Endothelial cell of umbilical vein (primary cell): ENCODE measurements at regions not wholly inside any gene's neighbourhood (a gene's known extent, or its start where the extent isn't known, plus 50 kb on each side); places are given as distances from the start of the nearest gene placed in this dataset.

ENCODE experiments used
- BruUV-seq: library from RNA; stranded (reverse); fragments of 400-500 nt; replicated peaks from 2 replicates; lab custom pipeline; 2021; lab: Mats Ljungman, UMichigan
- CTCF ChIA-PET: fragments of 300-600, 350-600 bp; sonication (Branson Sonifier 250); formaldehyde crosslinking; loops from one replicate; lab custom pipeline; 2021; ENCODE audit warnings: antibody characterized with exemption, inconsistent platforms; lab: Charles Lee
- POLR2A ChIA-PET: fragments of 300-600, 350-600 bp; sonication (Branson Sonifier 250); formaldehyde crosslinking; loops from one replicate; lab custom pipeline; 2021; ENCODE audit warnings: antibody characterized with exemption, inconsistent platforms; lab: Charles Lee
- DNase-seq: peaks from one replicate; pipeline ENCODE4 v3.0.0-alpha.2; 2011; ENCODE audit warnings: low read depth, low spot score
- FAIRE-seq: peaks from 2 replicates; lab custom pipeline; 2011; peaks lifted over from hg19 to GRCh38; lab: Jason Lieb, UNC
- H2AFZ ChIP-seq: 2 replicates; pipeline ENCODE4 v1.6.0; 2012; ENCODE audit warnings: low read depth, low read length, control low read depth, inconsistent platforms
- H3K27ac ChIP-seq: 2 replicates; pipeline ENCODE4 v1.5.1; 2011; ENCODE audit warnings: low read depth, mild to moderate bottlenecking, control low read depth, low read length, moderate library complexity; ENCODE audit not compliant: insufficient read depth
- H3K27me3 ChIP-seq, 2 experiments: 2 replicates each; pipeline versions ENCODE4 v1.6.0 to v1.6.1; 2011; ENCODE audit warnings: low read length in 2 of 2, mixed read lengths in 1 of 2; ENCODE audit not compliant: control insufficient read depth in 2 of 2, insufficient read depth in 2 of 2
- H3K36me3 ChIP-seq, 2 experiments: 2 replicates in 1 of 2; 3 replicates in 1 of 2; pipeline ENCODE4 v1.5.1; 2011; ENCODE audit warnings: low read length in 2 of 2, mild to moderate bottlenecking in 1 of 2, moderate library complexity in 1 of 2; ENCODE audit not compliant: control insufficient read depth in 2 of 2, insufficient read depth in 2 of 2; ENCODE audit errors: extremely low read depth in 1 of 2
- H3K4me1 ChIP-seq: 3 replicates; pipeline ENCODE4 v1.5.1; 2011; ENCODE audit warnings: mild to moderate bottlenecking, low read length; ENCODE audit not compliant: control insufficient read depth, insufficient read depth; ENCODE audit errors: extremely low read depth
- H3K4me2 ChIP-seq: 2 replicates; pipeline ENCODE4 v1.6.1; 2011; ENCODE audit warnings: low read length, control low read depth, mixed read lengths; ENCODE audit not compliant: insufficient read depth
- H3K4me3 ChIP-seq, 3 experiments: fragments of 200-600 bp in 1 of 3; sonication (generic), shearing (Covaris generic) in 1 of 3; replicated peaks in 1 of 3; 2 replicates each; pipeline ENCODE4 v1.5.1; 2011 to 2016; ENCODE audit warnings: control low read depth in 3 of 3, low read length in 3 of 3, mild to moderate bottlenecking in 2 of 3, inconsistent platforms in 1 of 3, low read depth in 1 of 3, moderate library complexity in 1 of 3; ENCODE audit not compliant: insufficient read depth in 1 of 3
- H3K79me2 ChIP-seq: 2 replicates; pipeline ENCODE4 v1.6.0; 2012; ENCODE audit warnings: low read length, inconsistent platforms; ENCODE audit not compliant: control insufficient read depth, insufficient read depth
- H3K9ac ChIP-seq: replicated peaks from 2 replicates; pipeline ENCODE3; 2011; ENCODE audit warnings: low read length, control low read depth; ENCODE audit not compliant: insufficient read depth; ENCODE audit errors: extremely low read depth
- H3K9me1 ChIP-seq: replicated peaks from 3 replicates; pipeline ENCODE4 v1.6.0; 2011; ENCODE audit warnings: mild to moderate bottlenecking, low read length; ENCODE audit not compliant: control insufficient read depth, insufficient read depth; ENCODE audit errors: extremely low read depth
- H3K9me3 ChIP-seq: replicated peaks from 2 replicates; pipeline ENCODE4 v1.5.1; 2012; ENCODE audit warnings: low read length, inconsistent platforms; ENCODE audit not compliant: control insufficient read depth, insufficient read depth
- H4K20me1 ChIP-seq: replicated peaks from 2 replicates; pipeline ENCODE3; 2011; ENCODE audit warnings: mild to moderate bottlenecking, low read length; ENCODE audit not compliant: control insufficient read depth, insufficient read depth; ENCODE audit errors: extremely low read depth
- CTCF ChIP-seq, 2 donors: IDR thresholded peaks; 1 replicate in 1 of 2; 2 replicates in 1 of 2; pipeline ENCODE4 v1.5.1; 2011; ENCODE audit warnings: low read length in 2 of 2, mild to moderate bottlenecking in 2 of 2, moderate library complexity in 2 of 2, control low read depth in 1 of 2, inconsistent platforms in 1 of 2, low read depth in 1 of 2; ENCODE audit not compliant: insufficient read depth in 1 of 2; ENCODE audit errors: extremely low read depth in 1 of 2
- EZH2 ChIP-seq: IDR thresholded peaks from 2 replicates; pipeline ENCODE4 v1.6.1; 2012; ENCODE audit warnings: borderline replicate concordance, low read depth, mild to moderate bottlenecking, moderate library complexity, low read length, inconsistent platforms; ENCODE audit not compliant: severe bottlenecking
- FOS ChIP-seq: IDR thresholded peaks from 2 replicates; pipeline ENCODE4 v1.6.1; 2011; ENCODE audit warnings: mild to moderate bottlenecking, low read length, moderate library complexity, borderline replicate concordance; ENCODE audit not compliant: insufficient read depth
- GATA2 ChIP-seq: IDR thresholded peaks from 2 replicates; pipeline ENCODE4 v1.7.0; 2011; ENCODE audit warnings: low read depth, mild to moderate bottlenecking, moderate library complexity, mixed read lengths, low read length; ENCODE audit not compliant: insufficient read length, insufficient read depth
- JUN ChIP-seq: IDR thresholded peaks from 2 replicates; pipeline ENCODE4 v1.6.1; 2011; ENCODE audit warnings: borderline replicate concordance, low read depth; ENCODE audit not compliant: insufficient read length, insufficient read depth
- MAX ChIP-seq: IDR thresholded peaks from 2 replicates; pipeline ENCODE4 v1.6.1; 2011; ENCODE audit not compliant: insufficient read depth, insufficient read length
- MYC ChIP-seq: IDR thresholded peaks from one replicate; pipeline ENCODE4 v1.6.1; 2011; ENCODE audit warnings: mild to moderate bottlenecking, low read depth, low read length
- POLR2A ChIP-seq: IDR thresholded peaks from 2 replicates; pipeline ENCODE4 v1.6.1; 2012; ENCODE audit warnings: low read depth, mild to moderate bottlenecking, control low read depth, low read length
- POLR2AphosphoS5 ChIP-seq: IDR thresholded peaks from 2 replicates; pipeline ENCODE4 v1.6.1; 2012; ENCODE audit warnings: low read depth, mild to moderate bottlenecking, control low read depth, low read length, moderate library complexity; ENCODE audit not compliant: insufficient read depth
- dilution Hi-C: fragments of 300-500 bp; cut with MboI; formaldehyde crosslinking; loops from one replicate; pipeline ENCODE4 v1.15.0; 2019; ENCODE audit warnings: low sequenced_read_pairs; ENCODE audit not compliant: extremely low pct_ligation_motif_present
- intact Hi-C: fragments of 100-400 bp; cut with micrococcal nuclease; formaldehyde crosslinking; loops from one replicate; pipeline ENCODE4 v1.10.0; 2022

GRCh38 chr13:44198826-44199225, 174.8 kb upstream of the SERP2 start:
- CTCF ChIA-PET: no interaction called here
- H3K36me3 ChIP-seq: no peaks in the 10 kb centered on the region
- H3K9me3 ChIP-seq: no peaks in the 10 kb centered on the region
- H4K20me1 ChIP-seq: no peaks in the 10 kb centered on the region
- H3K4me2 ChIP-seq: no peak overlapping the region
- no peak overlapping the region for H3K9ac ChIP-seq
- no peak overlapping the region for H3K27ac ChIP-seq
- dilution Hi-C loops: no loop called here
- H3K9me1 ChIP-seq: no peaks in the 10 kb centered on the region
- H2AFZ ChIP-seq: no peak overlapping the region
- no peak overlapping the region for H3K4me3 ChIP-seq
- no peak for DNase-seq
- no peaks in the 10 kb centered on the region for H3K27me3 ChIP-seq
- TF ChIP-seq JUN (no peak), CTCF (IDR thresholded peaks at IDR 0.05; ENCODE audit: extremely low read depth in 1 of 2, insufficient read depth in 1 of 2, low read depth in 1 of 2, low read length in 2 of 2) (no peak), MAX (no peak), MYC (no peak), EZH2 (no peak), FOS (no peak), POLR2A (no peak), POLR2AphosphoS5 (no peak), GATA2 (no peak)
- H3K4me1 ChIP-seq: no peaks in the 10 kb centered on the region
- no peak for FAIRE-seq
- intact Hi-C loops: no loop called here
- no peaks in the 10 kb centered on the region for H3K79me2 ChIP-seq
- BruUV-seq: no TSS peak
- POLR2A ChIA-PET: no interaction called here
